NT2/D1 (cell line): ENCODE measurements at regions not wholly inside any gene's neighbourhood (a gene's known extent, or its start where the extent isn't known, plus 50 kb on each side); places are given as distances from the start of the nearest gene placed in this dataset.

ENCODE experiments used
- SUZ12 ChIP-seq: IDR thresholded peaks from 2 replicates; pipeline ENCODE4 v1.6.1; 2011; ENCODE audit not compliant: insufficient read length, insufficient read depth; ENCODE audit errors: extremely low read depth
- YY1 ChIP-seq: IDR thresholded peaks from 2 replicates; pipeline ENCODE4 v1.6.1; 2011; ENCODE audit not compliant: insufficient read length, insufficient read depth

DNA sequence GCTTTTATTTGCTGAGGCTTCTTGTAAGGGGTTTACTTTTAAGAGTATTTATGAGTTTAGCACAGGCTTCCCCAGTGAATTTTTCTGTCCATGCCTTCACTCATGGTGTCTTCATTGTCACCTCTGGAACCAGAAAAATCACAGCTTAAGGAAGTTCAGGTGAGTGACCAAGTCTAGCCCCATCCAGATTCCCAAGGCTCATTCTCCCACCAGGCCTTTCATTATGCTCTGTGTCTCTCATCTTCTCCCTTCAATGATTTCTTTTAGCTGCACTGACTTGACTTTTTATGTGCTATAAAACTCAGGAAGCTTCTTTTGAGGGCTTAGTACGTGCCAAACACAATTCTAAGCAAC is 64.9 kb upstream of the NEDD9 start:
- no peak for TF ChIP-seq YY1
- TF ChIP-seq SUZ12 = no peak
